Esophagus squamous epithelium (tissue), 5 donors: ENCODE measurements at regions not wholly inside any gene's neighbourhood (a gene's known extent, or its start where the extent isn't known, plus 50 kb on each side); places are given as distances from the start of the nearest gene placed in this dataset.

ENCODE experiments used
- DNase-seq: peaks from one replicate; lab custom pipeline; 2025; lab: John Stamatoyannopoulos, UW
- H3K27ac ChIP-seq, 4 donors: fragments of 200-600 bp; sonication (generic); one replicate each; pipeline ENCODE4 v1.5.1; 2016 to 2019; ENCODE audit warnings: mild to moderate bottlenecking in 1 of 4
- H3K27me3 ChIP-seq, 4 donors: fragments of 200-600 bp; sonication (generic); 1 replicate in 3 of 4; 2 replicates in 1 of 4; pipeline versions ENCODE4 v1.5.1 to v1.6.0; 2017 to 2021; ENCODE audit warnings: antibody characterized with exemption in 1 of 4
- H3K36me3 ChIP-seq, 3 donors: fragments of 200-600 bp; sonication (generic); one replicate each; pipeline ENCODE4 v1.5.1; 2016 to 2019
- H3K4me1 ChIP-seq, 3 donors: fragments of 200-600 bp; sonication (generic); one replicate each; pipeline ENCODE4 v1.5.1; 2017 to 2019
- H3K4me3 ChIP-seq, 4 donors: fragments of 200-600 bp; sonication (generic); 1 replicate in 3 of 4; 2 replicates in 1 of 4; pipeline ENCODE4 v1.5.1; 2016 to 2019; ENCODE audit warnings: mild to moderate bottlenecking in 2 of 4, moderate library complexity in 1 of 4
- H3K9me3 ChIP-seq, 3 donors: fragments of 200-600 bp; sonication (generic); one replicate each; pipeline ENCODE4 v1.5.1; 2016 to 2019
- CTCF ChIP-seq, 6 experiments: fragments of 450-650 bp in 4 of 6; fragments of 200-600 bp in 2 of 6; sonication (generic) in 2 of 6; IDR thresholded peaks; one replicate each; pipeline ENCODE4 v1.5.1; 2016 to 2019; ENCODE audit warnings: antibody characterized with exemption in 6 of 6, mild to moderate bottlenecking in 4 of 6, moderate library complexity in 4 of 6
- POLR2A ChIP-seq, 4 donors: fragments of 450-650 bp; IDR thresholded peaks; one replicate each; pipeline ENCODE4 v1.6.1; 2017; ENCODE audit warnings: antibody characterized with exemption in 4 of 4, mild to moderate bottlenecking in 4 of 4, moderate library complexity in 3 of 4
- WGBS, 2 donors: methylation state at CpG; one replicate each; pipeline ENCODE4 v1.1.5; 2018; 5-methylcytosine and 5-hydroxymethylcytosine counted together
- intact Hi-C: fragments of 100-400 bp; cut with DNase I; formaldehyde crosslinking; loops from one replicate; pipeline ENCODE4 v1.15.0; 2022
- donor health status: DM: yes; HTN: yes; CAD: no.

DNA sequence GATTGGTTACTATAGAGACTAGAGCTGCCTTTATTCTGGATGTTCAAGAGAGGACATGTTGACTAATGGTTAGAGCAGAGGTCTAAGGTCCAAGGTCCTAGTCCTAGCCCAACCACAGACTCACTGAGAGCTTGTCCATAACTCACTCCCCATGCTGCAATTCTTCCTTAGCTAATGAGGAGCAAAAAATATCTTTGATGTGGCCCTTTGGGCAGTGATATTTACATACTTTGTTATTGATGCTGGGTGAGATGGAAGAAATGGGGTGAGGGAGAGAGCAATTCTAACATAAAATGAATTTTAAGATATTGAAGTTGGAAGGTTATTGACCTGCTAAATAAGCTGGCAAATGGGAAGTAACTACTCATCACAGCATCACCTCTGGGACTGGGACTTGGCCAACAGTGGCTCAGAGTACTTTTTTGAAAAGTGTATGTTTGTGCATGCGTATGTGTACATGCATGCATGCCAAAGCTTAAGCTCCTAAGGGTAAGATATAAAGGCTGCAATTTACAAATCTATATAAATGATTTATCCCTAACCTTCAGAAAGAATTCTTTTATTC lies 58.0 kb upstream of the ANKRD55 start:
- Histone ChIP-seq H3K4me1 (no peaks in the 10 kb centered on the region), H3K36me3 (no peaks in the 10 kb centered on the region), H3K27me3 (no peaks in the 10 kb centered on the region), H3K9me3 (no peaks in the 10 kb centered on the region), H3K4me3 (no peak overlapping the region), H3K27ac (no peak overlapping the region)
- intact Hi-C loops, result no loop called here
- TF ChIP-seq CTCF (IDR thresholded peaks at IDR 0.05) (no peak), POLR2A (IDR thresholded peaks at IDR 0.05) (no peak)
- no peak for DNase-seq
- 37 to 52% methylated on average over 1 of the region's 1 CpG for WGBS, 2 donors

DNA sequence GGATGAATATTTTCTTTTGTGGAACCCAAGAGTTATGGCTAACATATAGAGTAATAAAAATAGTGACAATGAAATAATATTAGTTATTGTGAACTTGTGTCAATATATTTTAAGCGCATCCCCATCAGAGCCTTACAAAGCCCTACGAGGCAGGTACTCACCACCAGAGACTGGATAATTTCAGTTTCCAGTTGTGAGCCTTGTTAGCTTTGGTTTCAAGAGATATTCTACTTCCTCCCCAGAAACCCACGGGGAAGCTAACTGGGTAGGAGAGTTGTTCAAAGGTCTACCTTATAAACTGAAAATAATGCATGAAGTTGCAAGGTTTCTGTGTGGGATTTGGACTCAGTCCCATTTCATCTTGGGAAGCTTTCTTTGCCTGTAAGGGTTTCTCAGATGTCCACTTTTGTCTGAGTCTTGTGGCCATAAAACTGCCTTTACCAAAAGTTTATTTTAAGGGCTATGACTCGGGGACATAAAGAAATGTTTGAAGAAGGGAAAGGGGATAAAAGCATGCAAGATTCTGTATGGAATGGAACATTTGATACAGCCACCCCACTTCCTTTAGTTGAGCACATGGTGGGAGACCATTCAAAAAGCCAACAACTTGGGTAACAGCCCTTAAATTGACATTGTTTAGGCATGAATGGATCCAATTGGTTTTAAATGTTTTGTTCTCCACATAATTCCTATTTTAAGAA lies 57.4 kb upstream of the ANKRD55 start:
- H3K4me1 ChIP-seq, result no peaks in the 10 kb centered on the region
- 74 to 80% methylated on average over 4 of the region's 4 CpGs for WGBS, 2 donors
- H3K9me3 ChIP-seq, result no peaks in the 10 kb centered on the region
- H3K27me3 ChIP-seq, result no peaks in the 10 kb centered on the region
- DNase-seq, result no peak
- H3K36me3 ChIP-seq, result no peaks in the 10 kb centered on the region
- no peak for TF ChIP-seq POLR2A (IDR thresholded peaks at IDR 0.05)
- no peak for TF ChIP-seq CTCF (IDR thresholded peaks at IDR 0.05)
- H3K27ac ChIP-seq, result no peak overlapping the region
- intact Hi-C loops, result no loop called here
- H3K4me3 ChIP-seq, result no peak overlapping the region

- no peaks in the 10 kb centered on the region for H3K4me1 ChIP-seq
- no peak overlapping the region for H3K4me3 ChIP-seq
- H3K9me3 ChIP-seq, result no peaks in the 10 kb centered on the region
- no peaks in the 10 kb centered on the region for H3K27me3 ChIP-seq
- no peak for DNase-seq
- TF ChIP-seq CTCF (IDR thresholded peaks at IDR 0.05), result no peak
- no peak for TF ChIP-seq POLR2A (IDR thresholded peaks at IDR 0.05)
- intact Hi-C loops, result no loop called here
- H3K27ac ChIP-seq, result no peak overlapping the region
- H3K36me3 ChIP-seq, result no peaks in the 10 kb centered on the region
These were observed 56.5 kb upstream of the ANKRD55 start for GRCh38 chr5:56289602-56289987.

DNA sequence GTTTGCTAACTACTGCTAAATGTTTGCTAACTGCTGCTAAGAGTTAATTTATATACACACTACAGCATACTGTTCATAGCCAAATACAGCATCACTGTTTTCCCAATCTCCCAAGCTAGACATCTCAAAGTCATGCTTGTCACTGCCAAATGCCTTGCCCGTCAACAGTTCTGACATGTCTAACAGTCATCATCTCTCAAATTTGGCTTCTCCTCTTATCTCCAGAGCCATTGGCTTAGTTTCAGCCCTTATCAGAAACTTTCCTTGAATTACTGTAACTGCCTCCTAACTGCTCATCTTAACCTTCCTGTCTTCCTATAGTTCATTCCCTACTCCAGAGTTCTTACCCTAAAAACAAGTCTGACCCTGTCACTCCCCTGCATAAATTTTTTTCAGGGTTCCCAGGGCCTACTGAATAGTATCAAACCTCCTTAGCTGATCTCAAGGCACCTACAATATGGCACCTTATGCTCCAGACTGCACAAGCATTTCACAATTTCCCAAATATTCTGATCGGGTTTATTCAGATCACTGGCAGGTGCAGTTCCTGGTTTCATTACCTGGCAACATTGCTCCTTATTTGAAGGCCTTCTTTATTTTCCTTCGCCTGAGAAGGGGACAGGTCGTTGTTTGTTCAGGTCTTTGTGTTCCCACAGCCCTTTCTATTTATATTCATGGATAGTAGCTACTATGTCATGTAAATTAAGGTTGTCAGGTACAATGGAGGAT lies 55.9 kb upstream of the ANKRD55 start:
- no peak for TF ChIP-seq CTCF (IDR thresholded peaks at IDR 0.05)
- no peak for TF ChIP-seq POLR2A (IDR thresholded peaks at IDR 0.05)
- no peak for DNase-seq
- intact Hi-C loops, result no loop called here
- Histone ChIP-seq H3K9me3 (no peaks in the 10 kb centered on the region), H3K4me1 (no peaks in the 10 kb centered on the region), H3K27ac (no peak overlapping the region), H3K36me3 (no peaks in the 10 kb centered on the region), H3K4me3 (no peak overlapping the region), H3K27me3 (no peaks in the 10 kb centered on the region)
- WGBS, 2 donors, result 77 to 84% methylated on average over 4 of the region's 4 CpGs
